ENCODE measurements at regions not wholly inside any gene's neighbourhood (a gene's known extent, or its start where the extent isn't known, plus 50 kb on each side); places are given as distances from the start of the nearest gene placed in this dataset.

- no peaks in the 10 kb centered on the region for H3K79me2 ChIP-seq (ENCODE audit: control insufficient read depth, insufficient read depth, low read length)
- no peak overlapping the region for H3K27ac ChIP-seq (ENCODE audit: low read length in 2 of 2)
- no peaks in the 10 kb centered on the region for H3K36me3 ChIP-seq (replicated peaks in 1 of 2; ENCODE audit: control extremely low read depth in 1 of 2, control insufficient read depth in 1 of 2, extremely low read depth in 1 of 2, insufficient read depth in 2 of 2, low read length in 1 of 2)
- no peaks in the 10 kb centered on the region for H3K27me3 ChIP-seq (replicated peaks in 1 of 4; ENCODE audit: control extremely low read depth in 1 of 4, control insufficient read depth in 3 of 4, insufficient read depth in 4 of 4, low read length in 3 of 4)
- no peak overlapping the region for H3K4me3 Mint-ChIP-seq
- intact Hi-C loops (cut with micrococcal nuclease), result no loop called here
- no peak overlapping the region for H2AFZ ChIP-seq (ENCODE audit: insufficient read depth, low read depth, low read length, poor library complexity, severe bottlenecking)
- no peaks in the 10 kb centered on the region for H3K4me1 ChIP-seq (ENCODE audit: control insufficient read depth in 2 of 2, insufficient read depth in 2 of 2, low read length in 2 of 2)
- WGBS (ENCODE audit: insufficient coverage), result 84% methylated on average over 3 of the region's 3 CpGs
- no peak overlapping the region for H3K4me2 ChIP-seq (replicated peaks; ENCODE audit: low read depth, low read length, poor library complexity, severe bottlenecking)
- ChIA-PET POLR2A (no interaction called here), CTCF (no interaction called here)
- no peak for ATAC-seq (ENCODE audit: low read depth)
- H3K9me3 Mint-ChIP-seq (ENCODE audit: insufficient read depth), result peaks cover under 1% of the 10 kb centered on the region
- no peaks in the 10 kb centered on the region for H3K4me1 Mint-ChIP-seq
- DNase-seq, result no peak
- H4K20me1 ChIP-seq (ENCODE audit: control insufficient read depth, insufficient read depth, low read length, poor library complexity, severe bottlenecking), result no peaks in the 10 kb centered on the region
- H3K9me3 ChIP-seq (ENCODE audit: control extremely low read depth in 1 of 3, control insufficient read depth in 2 of 3, insufficient read depth in 1 of 3, low read length in 2 of 3), result no peaks in the 10 kb centered on the region
- no peak overlapping the region for H3K27ac Mint-ChIP-seq
- TF ChIP-seq EZH2 (IDR thresholded peaks at IDR 0.05; ENCODE audit: borderline replicate concordance, insufficient read depth, low read depth, low read length, poor library complexity, severe bottlenecking), result no peak
- no peak overlapping the region for H3K9ac ChIP-seq (ENCODE audit: low read length)
- no peaks in the 10 kb centered on the region for H3K27me3 Mint-ChIP-seq
- no peak overlapping the region for H3K4me3 ChIP-seq (ENCODE audit: control extremely low read depth in 1 of 5, extremely low read depth in 1 of 5, insufficient read depth in 1 of 5, low read depth in 2 of 5, low read length in 4 of 5)
These were observed 260.8 kb upstream of the NAV3 start for GRCh38 chr12:77569876-77570275.

- Histone ChIP-seq H2AFZ (ENCODE audit: insufficient read depth, low read depth, low read length, poor library complexity, severe bottlenecking) (no peak overlapping the region), H3K27ac (ENCODE audit: low read length in 2 of 2) (no peak overlapping the region), H3K9ac (ENCODE audit: low read length) (no peak overlapping the region), H3K9me3 (ENCODE audit: control extremely low read depth in 1 of 3, control insufficient read depth in 2 of 3, insufficient read depth in 1 of 3, low read length in 2 of 3) (peaks cover 0 to 16% (median 0%) of the 10 kb centered on the region in 3 donors), H3K4me1 (ENCODE audit: control insufficient read depth in 2 of 2, insufficient read depth in 2 of 2, low read length in 2 of 2) (no peaks in the 10 kb centered on the region), H3K79me2 (ENCODE audit: control insufficient read depth, insufficient read depth, low read length) (no peaks in the 10 kb centered on the region), H3K4me2 (replicated peaks; ENCODE audit: low read depth, low read length, poor library complexity, severe bottlenecking) (no peak overlapping the region), H4K20me1 (ENCODE audit: control insufficient read depth, insufficient read depth, low read length, poor library complexity, severe bottlenecking) (no peaks in the 10 kb centered on the region), H3K36me3 (replicated peaks in 1 of 2; ENCODE audit: control extremely low read depth in 1 of 2, control insufficient read depth in 1 of 2, extremely low read depth in 1 of 2, insufficient read depth in 2 of 2, low read length in 1 of 2) (no peaks in the 10 kb centered on the region), H3K4me3 (ENCODE audit: control extremely low read depth in 1 of 5, extremely low read depth in 1 of 5, insufficient read depth in 1 of 5, low read depth in 2 of 5, low read length in 4 of 5) (no peak overlapping the region), H3K27me3 (replicated peaks in 1 of 4; ENCODE audit: control extremely low read depth in 1 of 4, control insufficient read depth in 3 of 4, insufficient read depth in 4 of 4, low read length in 3 of 4) (no peaks in the 10 kb centered on the region)
- intact Hi-C loops (cut with micrococcal nuclease), result no loop called here
- Mint-ChIP-seq H3K4me1 (no peaks in the 10 kb centered on the region), H3K9me3 (ENCODE audit: insufficient read depth) (peaks cover 4% of the 10 kb centered on the region), H3K4me3 (no peak overlapping the region), H3K27ac (no peak overlapping the region), H3K27me3 (no peaks in the 10 kb centered on the region)
- ChIA-PET POLR2A (no interaction called here), CTCF (no interaction called here)
- no peak for ATAC-seq (ENCODE audit: low read depth)
- TF ChIP-seq EZH2 (IDR thresholded peaks at IDR 0.05; ENCODE audit: borderline replicate concordance, insufficient read depth, low read depth, low read length, poor library complexity, severe bottlenecking), result no peak
- no peak for TF ChIP-seq CTCF (IDR thresholded peaks at IDR 0.05)
- no peak for DNase-seq
- WGBS (ENCODE audit: insufficient coverage), result 78% methylated on average over 3 of the region's 6 CpGs
These were observed 270.0 kb upstream of the NAV3 start for GRCh38 chr12:77560714-77561113.
